HG02870 (cell line): ENCODE measurements at regions not wholly inside any gene's neighbourhood (a gene's known extent, or its start where the extent isn't known, plus 50 kb on each side); places are given as distances from the start of the nearest gene placed in this dataset.

Experiments used
- ATAC-seq: cut with Tn5 transposase; IDR thresholded peaks from one replicate; pipeline ENCODE4 v1.9.1; 2021; ENCODE audit warnings: mild to moderate bottlenecking, moderate library complexity; ENCODE audit not compliant: unreplicated experiment

DNA sequence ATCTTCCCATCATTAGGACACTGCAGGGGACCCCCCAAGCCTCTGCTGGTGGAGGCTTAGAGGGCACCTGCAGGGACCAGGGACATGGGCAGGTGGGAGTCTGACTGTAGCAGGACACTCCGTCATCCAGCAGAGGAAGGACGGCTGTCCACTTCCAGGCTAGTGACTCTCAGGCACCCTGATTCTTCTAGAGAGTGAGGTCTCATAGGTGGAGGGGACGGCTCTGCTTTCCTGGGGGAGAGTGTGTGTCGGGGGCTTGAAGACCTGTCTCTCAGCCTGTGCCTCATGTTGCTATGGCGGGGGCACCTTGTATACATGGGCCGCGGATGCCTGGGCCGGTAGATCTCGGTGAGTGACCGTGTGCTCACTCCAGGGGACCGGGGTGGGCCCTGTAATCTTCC, 1116.6 kb downstream of the BRD1 start:
- ATAC-seq, result no peak

DNA sequence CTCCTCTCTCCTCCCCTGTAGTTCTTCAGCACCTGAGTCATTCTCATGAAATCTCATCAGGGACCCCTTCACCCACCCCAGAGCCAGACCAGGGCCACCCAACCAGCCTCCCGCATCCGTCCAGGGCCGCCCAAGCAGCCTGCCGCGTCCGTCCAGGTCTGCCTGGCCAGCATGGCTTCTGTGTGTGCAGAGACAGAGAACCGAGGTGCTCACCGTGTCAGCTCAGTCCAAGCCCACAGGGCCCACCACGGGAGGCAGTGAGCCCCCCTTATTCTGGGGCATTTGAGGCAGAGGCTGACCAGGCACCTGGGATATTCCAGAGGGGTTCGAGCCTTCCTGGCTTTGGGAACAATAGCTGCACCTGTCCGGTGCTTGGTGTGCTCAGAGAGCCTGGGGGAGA, 1117.3 kb downstream of the BRD1 start:
- no peak for ATAC-seq

DNA sequence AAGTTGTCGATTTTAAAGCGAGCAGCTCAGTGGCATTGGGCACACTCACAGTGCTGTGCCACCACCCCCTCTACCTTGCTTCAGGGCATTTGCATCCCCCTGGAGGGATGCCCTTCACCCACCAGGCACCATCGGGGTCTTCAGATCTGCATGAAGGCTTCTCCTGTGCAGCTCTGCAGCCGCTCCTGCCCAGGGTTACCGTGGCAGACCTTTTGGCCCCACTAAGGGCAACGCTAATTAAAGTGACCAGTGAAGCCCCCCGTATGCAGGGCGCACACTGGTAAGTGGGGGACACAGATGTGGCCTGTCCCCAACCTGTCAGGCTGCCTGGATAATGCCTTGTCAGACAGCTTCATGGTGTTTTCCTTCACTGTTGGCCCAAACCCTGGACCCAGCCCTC, 1117.7 kb downstream of the BRD1 start:
- no peak for ATAC-seq

DNA sequence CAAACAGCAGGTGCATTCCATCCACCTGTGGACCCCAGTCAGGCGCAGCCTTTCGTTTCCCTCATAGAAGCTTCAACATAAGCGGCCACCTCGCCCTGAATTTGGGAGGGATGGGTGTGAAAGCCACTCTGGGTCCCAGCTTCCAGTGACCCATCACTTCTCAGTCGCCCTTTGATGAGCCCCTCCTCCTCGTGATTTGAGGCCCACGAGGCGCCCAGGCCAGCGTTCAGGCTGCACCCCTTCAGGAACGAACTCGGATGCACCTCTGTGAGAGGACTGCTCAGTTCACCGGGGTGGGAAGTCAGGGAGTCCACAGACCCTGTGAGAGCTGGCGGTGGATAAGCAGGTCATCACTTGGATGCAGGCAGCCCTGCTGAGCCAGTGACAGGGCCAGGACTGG, 1118.2 kb downstream of the BRD1 start:
- ATAC-seq, result no peak

DNA sequence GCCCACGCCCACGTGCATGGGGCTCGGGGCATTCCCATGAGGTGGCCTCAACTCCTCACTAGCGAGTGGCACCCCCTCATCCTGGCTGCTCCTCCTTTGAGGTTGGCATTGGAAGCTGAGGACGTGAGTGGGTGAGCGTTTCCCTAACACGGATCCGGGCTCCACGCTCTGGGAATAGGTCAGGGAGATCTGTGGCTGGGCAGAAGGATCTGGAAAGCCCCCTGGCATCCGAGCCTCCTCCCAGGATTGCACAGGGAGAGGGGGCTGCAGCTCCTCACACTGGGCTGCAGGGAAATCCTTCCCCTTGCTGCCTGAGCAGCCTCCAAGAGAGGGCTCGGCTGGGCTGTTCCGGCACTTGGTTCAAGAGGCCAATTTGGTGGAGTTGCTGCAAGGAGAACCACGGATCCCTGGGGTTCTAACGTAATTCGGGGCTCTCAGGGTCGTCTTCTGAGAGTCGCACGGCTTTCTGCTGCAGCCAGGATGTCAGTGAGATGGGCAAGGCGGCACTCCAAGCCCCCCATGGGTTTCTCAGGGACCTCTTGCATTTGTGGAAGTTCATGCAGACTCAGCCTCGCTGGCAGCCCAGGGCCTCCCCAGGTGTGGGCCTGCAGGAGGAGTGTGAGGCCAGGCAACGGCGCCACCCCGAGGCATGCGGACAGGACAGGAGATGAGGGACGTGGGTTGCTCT, 1119.0 kb downstream of the BRD1 start:
- ATAC-seq, result no peak

DNA sequence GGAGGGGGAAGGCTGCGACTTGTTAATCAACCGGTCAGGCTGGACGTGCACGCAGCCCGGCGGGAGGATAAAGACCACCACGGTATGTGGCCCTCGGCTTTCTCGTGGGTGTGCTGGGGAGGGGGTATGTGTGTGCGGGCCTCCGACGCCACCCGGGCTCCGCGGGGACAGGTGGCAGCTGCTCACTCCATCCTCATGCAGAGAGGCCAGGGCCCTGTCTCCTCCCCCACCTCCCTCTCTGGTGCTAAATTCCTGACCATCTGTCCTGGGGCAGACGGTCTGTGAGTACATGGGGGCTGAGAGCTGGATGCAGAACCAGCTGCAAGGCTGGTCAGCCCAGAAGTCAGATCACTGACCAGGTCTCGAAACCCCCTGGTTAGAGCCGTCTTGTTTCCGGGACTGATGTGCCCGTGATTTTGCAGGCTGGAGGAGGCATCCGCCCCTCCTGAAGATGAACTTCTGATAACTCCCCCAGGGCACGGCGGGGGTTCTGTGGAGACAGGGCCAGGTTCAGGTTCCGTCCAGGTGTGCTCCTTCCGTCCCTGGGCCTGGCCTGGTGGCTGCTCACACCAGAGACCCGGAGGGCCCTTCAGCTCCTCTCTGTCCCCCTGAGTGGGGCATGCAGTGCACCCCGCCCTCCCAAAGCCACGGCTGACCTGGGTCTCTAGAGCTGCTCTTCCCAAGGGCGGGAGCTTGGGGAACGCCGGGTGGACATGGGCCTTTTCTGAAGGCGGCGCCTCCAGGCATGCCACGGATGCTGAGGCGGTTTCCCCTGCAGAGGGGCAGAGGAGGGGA, 1119.7 kb downstream of the BRD1 start:
- no peak for ATAC-seq

DNA sequence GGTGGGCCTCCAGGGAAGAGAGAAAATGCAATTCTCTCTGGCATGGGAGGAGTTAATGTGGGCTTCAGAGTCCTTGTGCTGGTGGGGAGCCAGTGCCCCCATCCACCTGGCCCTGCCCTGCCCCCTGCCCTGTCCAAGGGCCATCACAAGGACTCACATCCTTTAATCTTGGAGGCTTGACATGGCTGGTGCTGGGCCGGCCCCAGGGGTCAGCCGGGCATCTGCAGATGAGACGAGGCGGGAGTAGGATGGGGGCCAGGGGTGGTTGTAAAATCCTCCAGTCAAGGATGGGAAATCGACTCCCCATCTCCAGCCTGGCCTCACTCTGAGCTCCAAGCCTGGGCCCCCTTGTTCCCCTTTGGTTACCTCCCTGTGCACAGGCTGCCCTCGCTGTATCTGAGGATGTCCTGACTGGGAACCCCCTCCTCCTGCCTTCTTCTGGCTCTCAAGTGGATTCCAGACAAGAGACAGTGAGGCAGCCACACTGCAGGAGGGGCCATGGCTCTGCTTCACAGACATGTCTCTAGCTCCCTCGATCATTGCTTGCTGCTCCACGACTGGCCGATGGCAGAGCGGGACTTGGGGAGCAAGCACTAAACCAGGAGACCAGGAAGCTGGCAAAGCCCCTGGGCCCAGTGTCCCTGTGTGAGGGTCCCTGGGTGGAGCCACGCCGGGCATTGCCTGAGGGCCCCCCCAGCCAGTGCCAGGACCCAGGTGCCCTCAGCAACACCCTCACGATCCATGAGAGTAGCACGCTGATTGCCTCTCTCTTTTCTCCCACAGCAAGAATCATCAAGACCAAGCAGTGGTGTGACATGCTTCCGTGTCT, 1120.5 kb downstream of the BRD1 start:
- ATAC-seq, result no peak

DNA sequence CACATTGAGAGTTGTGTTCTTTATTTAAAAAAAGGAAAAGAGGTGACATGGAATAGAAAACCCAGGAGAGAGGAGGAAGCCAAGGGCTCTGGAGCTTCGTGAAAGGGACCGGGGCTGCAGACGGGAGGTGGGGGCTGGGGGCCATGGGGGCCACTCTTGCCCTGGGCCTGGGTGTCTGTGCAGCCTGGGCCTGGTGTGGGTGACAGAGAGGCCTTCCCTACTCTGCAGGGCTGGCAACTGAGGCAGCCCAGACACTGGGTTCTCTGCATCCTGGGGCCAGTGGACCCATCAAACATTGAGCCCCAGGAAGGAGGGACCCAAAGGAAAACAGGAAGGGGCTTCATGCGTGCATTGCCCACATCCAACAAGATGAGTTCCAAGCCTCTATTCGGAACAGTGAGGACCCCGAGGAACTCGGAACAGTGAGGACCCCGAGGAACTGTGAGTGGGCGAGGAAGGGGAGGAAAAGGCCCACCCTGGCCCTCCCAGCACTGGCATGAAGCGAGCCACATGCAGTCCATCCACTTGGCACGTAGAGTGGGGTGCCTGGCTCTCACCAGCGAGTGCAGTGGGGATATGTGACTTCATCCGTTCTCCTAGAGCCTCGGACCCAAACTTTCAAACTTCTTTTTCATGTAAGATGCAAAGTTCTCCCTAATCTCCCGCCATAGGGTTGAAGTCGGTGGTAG, 1121.6 kb downstream of the BRD1 start:
- no peak for ATAC-seq

DNA sequence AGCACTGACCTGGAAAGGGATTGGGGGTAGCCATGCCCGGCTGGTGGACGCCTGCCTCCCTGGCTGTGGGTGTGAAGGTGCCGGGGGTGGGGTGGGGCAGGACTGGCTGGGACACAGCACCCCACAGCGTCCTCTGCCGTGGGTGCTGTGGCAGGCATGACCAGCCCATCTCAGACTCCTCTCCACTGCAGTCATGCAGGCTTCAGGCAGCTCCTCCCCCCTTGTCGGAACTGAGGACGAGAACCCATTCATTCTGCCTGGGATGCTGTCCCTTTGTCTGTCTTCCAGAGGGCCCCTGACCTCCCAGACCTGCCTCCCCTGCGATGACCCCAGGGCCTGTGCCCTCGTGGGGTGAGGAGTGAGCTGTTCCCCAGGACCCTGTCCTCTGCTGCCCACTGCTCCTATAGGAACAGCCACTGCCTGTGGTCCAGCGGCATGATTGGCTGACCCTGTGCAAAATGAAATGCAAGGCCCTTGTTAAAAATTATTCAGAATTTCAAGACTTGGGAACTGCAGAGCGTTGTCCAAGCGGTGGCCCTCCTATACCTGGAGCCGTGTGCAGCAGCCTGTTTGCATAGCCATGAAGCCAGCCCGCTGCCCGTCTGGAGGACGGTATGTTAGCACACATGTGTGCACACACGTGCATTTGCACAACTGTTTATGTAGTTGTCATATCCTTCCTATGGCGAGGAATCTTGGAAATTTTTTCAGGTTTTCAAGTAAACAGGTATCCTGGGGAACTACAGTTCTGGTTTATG, 1122.3 kb downstream of the BRD1 start:
- no peak for ATAC-seq

DNA sequence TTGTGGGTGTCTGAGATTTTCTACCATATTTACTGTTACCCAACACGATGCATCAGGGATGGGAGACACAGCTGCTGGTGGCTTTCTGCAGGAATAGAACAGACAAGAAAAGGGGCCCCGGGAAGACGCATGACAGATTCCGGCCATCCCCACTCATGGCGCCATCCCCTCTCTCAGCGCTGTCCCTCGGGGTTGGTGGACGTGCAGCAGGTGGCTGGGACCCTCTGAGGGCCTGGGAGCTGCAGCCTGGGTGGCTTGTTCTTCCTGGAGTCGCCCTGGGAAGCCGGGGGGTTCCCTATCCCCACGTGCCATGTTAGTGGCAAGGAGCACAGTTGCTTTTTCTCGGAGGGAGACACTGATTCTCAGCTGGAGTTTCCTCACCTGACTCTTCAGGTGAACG, 1123.3 kb downstream of the BRD1 start:
- no peak for ATAC-seq

DNA sequence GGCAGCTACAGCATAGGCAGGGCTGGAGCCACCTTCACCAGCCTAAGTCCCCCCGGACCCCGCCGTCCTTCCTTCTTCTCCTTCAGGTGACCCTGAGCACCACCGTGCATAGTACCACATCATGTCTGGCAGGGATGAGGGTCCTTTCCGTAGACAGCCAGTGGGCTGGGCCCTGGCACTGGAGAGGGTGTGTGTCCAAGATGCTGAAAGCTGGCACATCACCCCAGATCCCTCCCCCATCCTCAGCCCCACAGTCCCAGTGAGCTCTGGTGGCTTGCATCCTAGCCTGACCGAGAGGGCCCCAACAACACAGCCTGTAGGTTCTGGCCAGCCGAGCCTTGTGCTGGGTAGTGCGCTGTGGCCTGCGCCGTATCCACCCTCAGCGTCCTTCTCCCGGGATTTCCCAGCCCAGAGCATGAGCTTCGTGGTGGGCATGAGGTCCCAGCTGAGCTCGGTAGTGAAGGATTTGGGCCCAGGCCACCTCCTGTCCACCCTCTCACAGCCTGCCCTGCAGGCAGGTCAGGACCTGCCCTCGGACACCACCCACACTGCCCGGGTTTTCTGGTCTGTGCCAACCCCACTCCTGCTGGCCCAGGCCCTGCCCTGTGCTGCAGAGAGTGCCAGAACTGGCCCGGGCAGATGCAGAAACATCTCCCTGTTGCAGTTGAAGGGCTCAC, 1124.3 kb downstream of the BRD1 start:
- no peak for ATAC-seq

DNA sequence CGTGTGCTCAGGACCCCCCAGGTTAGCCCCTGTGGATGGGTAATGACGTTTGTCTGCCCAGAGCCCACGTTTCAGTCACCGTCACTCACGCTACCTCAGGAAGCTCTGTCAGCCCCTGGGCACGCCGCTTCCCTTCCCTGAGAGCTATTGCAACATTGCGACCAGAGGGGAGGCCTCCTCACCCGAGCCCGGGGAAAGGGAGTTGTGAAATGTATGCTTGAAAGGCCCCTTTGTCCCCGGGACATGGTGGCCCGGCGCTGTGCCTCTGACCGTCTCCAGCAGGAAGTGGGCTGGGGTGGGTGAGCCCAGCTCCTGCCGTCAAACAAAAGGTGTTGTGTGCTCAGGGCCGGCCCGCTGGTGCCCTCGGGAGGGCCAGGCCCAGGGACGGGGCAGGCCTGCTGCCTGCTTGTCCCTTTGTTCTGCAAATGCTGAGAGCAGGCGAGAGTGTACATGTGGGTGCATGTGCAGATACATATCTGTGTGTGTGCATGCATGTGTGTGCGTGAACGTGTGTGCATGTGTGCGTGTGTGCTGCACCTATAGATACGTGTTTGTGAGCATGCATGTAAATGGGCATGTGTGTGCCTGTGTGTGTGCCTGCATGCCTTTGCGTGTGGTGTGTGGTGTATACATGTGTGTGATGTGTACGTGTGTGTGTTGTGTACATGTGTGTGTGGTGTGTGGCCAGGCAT, 1125.0 kb downstream of the BRD1 start:
- no peak for ATAC-seq

DNA sequence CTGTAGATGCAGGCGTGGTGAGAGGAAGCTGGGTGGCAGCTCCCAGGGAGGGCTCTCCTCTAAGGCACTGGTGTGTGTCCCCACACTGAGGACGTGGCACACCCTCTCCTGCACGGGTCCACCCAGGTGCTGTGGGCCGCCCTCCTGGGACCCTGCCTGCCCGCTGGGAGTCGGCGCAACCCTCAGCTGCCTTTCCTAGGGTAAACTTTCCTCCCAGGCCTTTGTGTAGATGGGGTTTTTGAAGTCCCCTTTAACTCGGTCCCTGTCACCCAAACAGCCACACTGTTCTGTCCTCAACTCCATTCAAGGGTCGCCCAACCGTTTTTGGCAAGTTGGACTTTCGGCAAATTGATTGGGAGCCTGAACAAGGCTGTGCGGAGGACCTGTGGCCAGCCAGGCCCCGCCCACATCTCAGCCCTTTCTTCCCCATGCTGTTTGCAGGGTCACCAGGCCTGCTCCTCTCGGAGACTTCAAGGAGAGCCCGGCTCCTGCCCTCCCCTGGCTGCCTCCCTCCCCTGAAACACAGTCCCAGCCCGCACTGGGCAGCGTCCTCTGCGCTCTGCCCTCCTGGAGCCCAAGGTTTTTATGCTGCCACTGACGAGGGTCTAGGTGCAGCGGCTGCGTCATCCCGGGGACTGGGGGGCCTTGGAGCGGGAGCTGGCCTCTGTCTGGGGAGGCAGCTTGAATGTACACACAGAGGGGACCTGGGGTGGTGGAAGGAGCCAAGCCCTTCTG, 1126.2 kb downstream of the BRD1 start:
- no peak for ATAC-seq

DNA sequence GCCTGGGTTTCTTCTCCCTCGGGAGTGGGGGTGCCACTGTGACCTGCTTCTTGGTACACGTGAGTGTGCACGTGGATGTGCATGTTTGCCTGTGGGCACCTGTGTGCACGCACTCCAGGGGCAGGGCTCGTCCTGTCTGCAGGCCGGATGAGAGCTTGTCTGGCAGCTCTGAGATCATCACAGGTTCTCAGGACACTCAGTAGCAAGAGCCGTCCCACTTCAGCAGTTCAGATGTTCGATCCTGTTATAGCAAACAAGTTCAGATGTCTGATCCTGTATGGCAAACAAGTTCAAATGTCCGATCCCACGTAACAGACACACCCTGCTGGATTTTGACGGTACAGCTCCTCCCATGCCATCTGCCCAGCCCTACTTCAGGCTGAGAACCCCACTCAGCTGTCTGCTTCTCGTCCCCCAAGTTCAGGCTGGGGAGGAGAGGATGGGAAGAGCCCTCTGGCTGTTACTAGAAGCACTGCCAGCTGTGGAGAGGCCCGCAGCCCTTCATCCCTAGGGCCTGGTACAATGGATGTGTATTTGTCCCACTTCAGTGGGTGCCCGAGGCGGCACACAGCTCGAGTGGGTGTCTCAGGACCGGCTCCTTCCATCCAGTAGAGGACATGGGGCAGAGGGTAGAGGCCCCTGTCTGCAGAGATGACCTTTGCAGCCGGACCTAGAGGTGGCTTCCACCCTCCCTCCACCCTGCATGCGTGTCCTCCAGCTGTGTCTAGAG, 1126.9 kb downstream of the BRD1 start:
- no peak for ATAC-seq

DNA sequence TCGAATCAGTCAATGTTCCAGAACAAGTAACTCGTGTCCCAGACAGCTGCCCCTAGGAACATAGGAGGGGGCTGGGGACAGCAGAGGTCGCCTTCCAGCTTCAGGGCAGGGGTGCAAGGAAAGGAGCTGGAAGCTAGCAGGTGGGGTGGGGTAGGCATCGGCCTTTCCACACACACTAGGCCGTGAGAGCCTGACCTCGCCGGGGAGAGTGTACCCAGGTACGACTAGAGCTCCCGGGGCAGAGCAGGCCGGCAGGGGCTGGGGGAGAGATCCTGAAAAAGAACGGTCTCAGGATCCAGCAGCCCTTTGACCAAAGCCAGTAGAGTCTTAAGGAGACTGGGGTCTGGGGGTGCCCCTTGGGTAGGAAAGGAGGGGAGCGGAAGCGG, 1127.5 kb downstream of the BRD1 start:
- no peak for ATAC-seq

DNA sequence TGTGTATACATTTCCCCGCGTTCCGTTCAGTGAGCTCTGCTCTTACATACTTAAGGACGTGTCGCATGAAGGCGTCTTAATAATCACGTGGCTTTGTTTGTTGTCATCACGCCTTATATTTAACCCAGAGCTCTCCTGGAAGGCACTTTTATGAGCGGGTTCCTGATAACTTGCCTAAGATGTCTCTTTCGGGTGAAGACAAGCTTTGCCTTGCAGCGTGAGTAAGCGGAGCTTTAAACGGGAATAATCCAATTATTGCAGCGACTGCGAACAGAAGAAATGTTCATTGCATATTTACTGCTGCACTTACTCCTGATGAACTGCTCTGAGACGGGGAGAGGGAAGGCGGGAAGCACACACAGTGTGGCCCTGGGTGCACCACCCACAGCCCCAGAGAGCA, 1128.2 kb downstream of the BRD1 start:
- no peak for ATAC-seq

DNA sequence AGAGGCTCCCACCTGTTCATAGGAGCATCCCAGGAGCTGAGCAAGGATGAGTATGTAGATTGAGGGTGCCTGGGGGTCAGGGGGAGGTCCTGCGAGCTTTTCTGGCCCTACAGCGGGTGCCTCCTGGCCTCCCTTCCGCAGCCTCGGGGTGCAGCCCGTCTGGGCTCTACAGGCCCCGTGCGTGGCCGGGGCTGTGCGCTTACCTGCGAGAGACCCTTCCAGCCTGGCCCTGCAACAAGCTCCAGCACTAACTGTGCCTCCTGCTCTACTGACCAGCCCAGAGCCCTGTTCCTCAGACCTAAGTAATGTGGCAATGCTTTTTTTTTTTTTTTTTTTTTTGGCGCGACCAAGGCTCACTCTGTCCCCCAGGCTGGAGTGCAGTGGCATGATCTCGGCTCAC, 1129.1 kb downstream of the BRD1 start:
- no peak for ATAC-seq

DNA sequence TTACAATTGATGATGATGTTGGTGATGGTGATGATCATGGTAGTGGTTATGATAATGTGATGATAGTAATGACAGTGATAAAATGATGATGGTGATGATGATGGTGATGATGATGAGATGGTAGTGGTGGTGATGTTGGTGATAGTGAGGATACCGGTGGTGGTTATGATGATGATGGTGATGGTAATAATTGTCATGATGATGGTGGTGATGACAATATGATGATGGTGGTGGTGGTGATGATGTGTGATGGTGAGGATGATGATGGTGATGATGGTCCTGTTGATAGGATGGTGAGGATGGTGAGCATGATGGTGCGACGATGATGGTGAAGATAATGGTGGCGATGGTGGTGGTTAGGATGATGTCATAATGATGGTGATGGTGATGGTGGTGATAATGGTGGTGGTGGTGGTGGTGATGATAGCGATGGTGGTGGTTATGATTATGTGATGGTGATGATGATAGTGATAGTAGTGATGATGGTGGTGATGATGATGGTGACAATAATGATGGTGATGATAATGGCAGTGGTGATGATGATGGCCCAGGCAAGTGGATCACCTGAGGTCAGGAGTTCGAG, 1129.9 kb downstream of the BRD1 start:
- ATAC-seq, result no peak
